Liver (tissue), 8 donors: ENCODE measurements at regions not wholly inside any gene's neighbourhood (a gene's known extent, or its start where the extent isn't known, plus 50 kb on each side); places are given as distances from the start of the nearest gene placed in this dataset.

ENCODE experiments used
- DNase-seq: peaks from one replicate; pipeline ENCODE4 v3.0.0-alpha.2; 2017; ENCODE audit warnings: low spot score
- H3K27ac ChIP-seq, 2 donors: one replicate each; pipeline ENCODE4 v1.7.0; 2013; ENCODE audit warnings: inconsistent platforms in 2 of 2, low read length in 2 of 2, control low read depth in 1 of 2, low read depth in 1 of 2, mild to moderate bottlenecking in 1 of 2
- H3K27me3 ChIP-seq, 4 donors: one replicate each; pipeline versions ENCODE4 v1.6.1 to v1.7.0; 2013; ENCODE audit warnings: low read length in 3 of 4, inconsistent platforms in 1 of 4, mild to moderate bottlenecking in 1 of 4, moderate library complexity in 1 of 4; ENCODE audit not compliant: control insufficient read depth in 4 of 4, insufficient read depth in 4 of 4
- H3K36me3 ChIP-seq, 4 donors: one replicate each; pipeline versions ENCODE4 v1.6.1 to v1.7.0; 2013; ENCODE audit warnings: low read length in 3 of 4, mild to moderate bottlenecking in 3 of 4, low read depth in 1 of 4, moderate library complexity in 1 of 4; ENCODE audit not compliant: control insufficient read depth in 4 of 4, insufficient read depth in 3 of 4
- H3K4me1 ChIP-seq, 4 donors: one replicate each; pipeline versions ENCODE4 v1.6.1 to v1.7.0; 2013; ENCODE audit warnings: low read length in 3 of 4, mild to moderate bottlenecking in 3 of 4, moderate library complexity in 1 of 4; ENCODE audit not compliant: control insufficient read depth in 4 of 4, insufficient read depth in 4 of 4
- H3K4me3 ChIP-seq, 3 donors: one replicate each; pipeline versions ENCODE4 v1.6.1 to v1.7.0; 2013; ENCODE audit warnings: low read length in 3 of 3, control low read depth in 1 of 3, low read depth in 1 of 3, mild to moderate bottlenecking in 1 of 3
- H3K9ac ChIP-seq, 2 donors: one replicate each; pipeline ENCODE4 v1.7.0; 2013; ENCODE audit warnings: low read length in 2 of 2, mild to moderate bottlenecking in 2 of 2, moderate library complexity in 2 of 2, control low read depth in 1 of 2, low read depth in 1 of 2
- H3K9me3 ChIP-seq, 4 donors: one replicate each; pipeline versions ENCODE4 v1.6.1 to v1.7.0; 2013; ENCODE audit warnings: low read length in 3 of 4; ENCODE audit not compliant: control insufficient read depth in 4 of 4
- FOXA1 ChIP-seq: IDR thresholded peaks from 2 replicates; pipeline ENCODE4 v1.6.1; 2016; ENCODE audit warnings: antibody characterized with exemption
- FOXA2 ChIP-seq: IDR thresholded peaks from 2 replicates; pipeline ENCODE4 v1.6.1; 2016; ENCODE audit warnings: antibody characterized with exemption
- GABPA ChIP-seq, 2 donors: IDR thresholded peaks in 1 of 2; conservative IDR thresholded peaks in 1 of 2; 2 replicates each; pipeline ENCODE4 v1.6.1; 2016; ENCODE audit warnings: antibody characterized with exemption in 2 of 2, mild to moderate bottlenecking in 1 of 2, moderate library complexity in 1 of 2
- HNF4A ChIP-seq, 2 donors: conservative IDR thresholded peaks; 2 replicates each; pipeline ENCODE4 v1.6.1; 2016; ENCODE audit warnings: antibody characterized with exemption in 2 of 2, mild to moderate bottlenecking in 2 of 2
- HNF4G ChIP-seq: IDR thresholded peaks from 2 replicates; pipeline ENCODE4 v1.6.1; 2016; ENCODE audit warnings: antibody characterized with exemption
- JUND ChIP-seq, 2 donors: IDR thresholded peaks; 2 replicates each; pipeline ENCODE4 v1.6.1; 2016; ENCODE audit warnings: antibody characterized with exemption in 2 of 2
- NR2F2 ChIP-seq: IDR thresholded peaks from 2 replicates; pipeline ENCODE4 v1.6.1; 2016; ENCODE audit warnings: antibody characterized with exemption
- RAD21 ChIP-seq, 2 donors: IDR thresholded peaks; 2 replicates each; pipeline ENCODE4 v1.6.1; 2016; ENCODE audit warnings: antibody characterized with exemption in 2 of 2, mild to moderate bottlenecking in 2 of 2
- RXRA ChIP-seq, 2 donors: IDR thresholded peaks; 2 replicates each; pipeline ENCODE4 v1.6.1; 2017 to 2018; ENCODE audit warnings: antibody characterized with exemption in 2 of 2, mild to moderate bottlenecking in 1 of 2
- SP1 ChIP-seq: IDR thresholded peaks from 2 replicates; pipeline ENCODE4 v1.6.1; 2018; ENCODE audit warnings: antibody characterized with exemption, mild to moderate bottlenecking
- TAF1 ChIP-seq: conservative IDR thresholded peaks from 2 replicates; pipeline ENCODE4 v1.6.1; 2016; ENCODE audit warnings: antibody characterized with exemption, mild to moderate bottlenecking
- YY1 ChIP-seq: IDR thresholded peaks from 2 replicates; pipeline ENCODE4 v1.6.1; 2016; ENCODE audit warnings: antibody characterized with exemption, mild to moderate bottlenecking
- WGBS: extraction: QIAGEN DNeasy Blood & Tissue Kit; methylation state at CpG from one replicate; pipeline ENCODE4 v1.1.7; 2013; 5-methylcytosine and 5-hydroxymethylcytosine counted together
- TF ChIP-seq, protein P1 (sequence below): IDR thresholded peaks from 2 replicates; pipeline ENCODE4 v1.6.1; 2016; ENCODE audit warnings: antibody characterized with exemption, mild to moderate bottlenecking
- TF ChIP-seq, protein P2 (sequence below): IDR thresholded peaks from 2 replicates; pipeline ENCODE4 v1.6.1; 2016; ENCODE audit warnings: antibody characterized with exemption
- TF ChIP-seq, protein P3 (sequence below): IDR thresholded peaks from 2 replicates; pipeline ENCODE4 v1.6.1; 2016; ENCODE audit warnings: antibody characterized with exemption
- TF ChIP-seq, protein P4 (sequence below): fragments of 150-350 bp; IDR thresholded peaks from 2 replicates; pipeline ENCODE4 v1.5.1; 2017; ENCODE audit warnings: improper control_type of control experiment, low read depth, low read length; ENCODE audit not compliant: missing input control
- TF ChIP-seq, protein P5 (sequence below): IDR thresholded peaks from 2 replicates; pipeline ENCODE4 v1.6.1; 2016; ENCODE audit warnings: antibody characterized with exemption
- donor health status: healthy.
- donor health status: healthy.
- donor health status: healthy.
- donor health status: healthy.
- donor health status: healthy.

DNA sequence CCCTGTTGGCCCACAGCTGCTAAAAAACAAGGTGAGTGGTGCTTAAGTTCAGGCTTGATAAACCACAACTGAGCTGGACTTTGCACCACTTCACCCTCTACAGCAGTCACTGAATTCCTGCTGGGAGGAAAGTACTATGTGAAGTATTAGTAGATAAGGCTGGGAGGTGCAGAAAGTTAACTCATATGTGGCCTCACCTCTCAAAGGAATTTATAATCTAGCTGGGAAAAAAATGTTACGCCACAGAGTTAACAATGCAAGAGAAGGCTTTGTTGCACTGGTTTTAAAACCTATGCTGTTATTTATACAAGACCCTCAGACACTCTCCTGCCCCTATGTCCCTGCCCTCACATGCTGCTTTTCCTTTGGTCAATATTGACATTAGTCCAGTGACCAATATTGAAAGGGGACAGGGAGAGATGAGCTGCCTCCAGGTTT lies 60.9 kb downstream of the LIG4 start:
- WGBS, result 43% methylated on average over 1 of the region's 1 CpG
- Histone ChIP-seq H3K27me3 (peaks cover 0 to 5% (median 0%) of the 10 kb centered on the region in 4 donors), H3K27ac (peak overlapping the region in 1 of 2 donors; percentile 3), H3K9ac (peak overlapping the region in 1 of 2 donors; percentile 20), H3K36me3 (no peaks in the 10 kb centered on the region), H3K4me1 (peaks cover 3 to 14% (median 12%) of the 10 kb centered on the region in 4 donors), H3K4me3 (no peak overlapping the region), H3K9me3 (peaks cover 0 to 10% (median 2%) of the 10 kb centered on the region in 4 donors)
- TF ChIP-seq HNF4G (peak; percentile 93), SP1 (peak; percentile 97), FOXA1 (peak; percentile 70), JUND (IDR thresholded peaks at IDR 0.05) (peak in 1 of 2 donors; percentile 48), TAF1 (no peak), YY1 (peak; percentile 27), RXRA (IDR thresholded peaks at IDR 0.05) (peak; percentile 38 to 69), HNF4A (conservative IDR thresholded peaks at IDR 0.05) (peak; percentile 95 to 96), RAD21 (IDR thresholded peaks at IDR 0.05) (peak; percentile 31 to 50), NR2F2 (no peak), FOXA2 (peak; percentile 40)
- TF ChIP-seq, protein P1, sequence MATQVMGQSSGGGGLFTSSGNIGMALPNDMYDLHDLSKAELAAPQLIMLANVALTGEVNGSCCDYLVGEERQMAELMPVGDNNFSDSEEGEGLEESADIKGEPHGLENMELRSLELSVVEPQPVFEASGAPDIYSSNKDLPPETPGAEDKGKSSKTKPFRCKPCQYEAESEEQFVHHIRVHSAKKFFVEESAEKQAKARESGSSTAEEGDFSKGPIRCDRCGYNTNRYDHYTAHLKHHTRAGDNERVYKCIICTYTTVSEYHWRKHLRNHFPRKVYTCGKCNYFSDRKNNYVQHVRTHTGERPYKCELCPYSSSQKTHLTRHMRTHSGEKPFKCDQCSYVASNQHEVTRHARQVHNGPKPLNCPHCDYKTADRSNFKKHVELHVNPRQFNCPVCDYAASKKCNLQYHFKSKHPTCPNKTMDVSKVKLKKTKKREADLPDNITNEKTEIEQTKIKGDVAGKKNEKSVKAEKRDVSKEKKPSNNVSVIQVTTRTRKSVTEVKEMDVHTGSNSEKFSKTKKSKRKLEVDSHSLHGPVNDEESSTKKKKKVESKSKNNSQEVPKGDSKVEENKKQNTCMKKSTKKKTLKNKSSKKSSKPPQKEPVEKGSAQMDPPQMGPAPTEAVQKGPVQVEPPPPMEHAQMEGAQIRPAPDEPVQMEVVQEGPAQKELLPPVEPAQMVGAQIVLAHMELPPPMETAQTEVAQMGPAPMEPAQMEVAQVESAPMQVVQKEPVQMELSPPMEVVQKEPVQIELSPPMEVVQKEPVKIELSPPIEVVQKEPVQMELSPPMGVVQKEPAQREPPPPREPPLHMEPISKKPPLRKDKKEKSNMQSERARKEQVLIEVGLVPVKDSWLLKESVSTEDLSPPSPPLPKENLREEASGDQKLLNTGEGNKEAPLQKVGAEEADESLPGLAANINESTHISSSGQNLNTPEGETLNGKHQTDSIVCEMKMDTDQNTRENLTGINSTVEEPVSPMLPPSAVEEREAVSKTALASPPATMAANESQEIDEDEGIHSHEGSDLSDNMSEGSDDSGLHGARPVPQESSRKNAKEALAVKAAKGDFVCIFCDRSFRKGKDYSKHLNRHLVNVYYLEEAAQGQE, result peak; percentile 44
- TF ChIP-seq, protein P2, sequence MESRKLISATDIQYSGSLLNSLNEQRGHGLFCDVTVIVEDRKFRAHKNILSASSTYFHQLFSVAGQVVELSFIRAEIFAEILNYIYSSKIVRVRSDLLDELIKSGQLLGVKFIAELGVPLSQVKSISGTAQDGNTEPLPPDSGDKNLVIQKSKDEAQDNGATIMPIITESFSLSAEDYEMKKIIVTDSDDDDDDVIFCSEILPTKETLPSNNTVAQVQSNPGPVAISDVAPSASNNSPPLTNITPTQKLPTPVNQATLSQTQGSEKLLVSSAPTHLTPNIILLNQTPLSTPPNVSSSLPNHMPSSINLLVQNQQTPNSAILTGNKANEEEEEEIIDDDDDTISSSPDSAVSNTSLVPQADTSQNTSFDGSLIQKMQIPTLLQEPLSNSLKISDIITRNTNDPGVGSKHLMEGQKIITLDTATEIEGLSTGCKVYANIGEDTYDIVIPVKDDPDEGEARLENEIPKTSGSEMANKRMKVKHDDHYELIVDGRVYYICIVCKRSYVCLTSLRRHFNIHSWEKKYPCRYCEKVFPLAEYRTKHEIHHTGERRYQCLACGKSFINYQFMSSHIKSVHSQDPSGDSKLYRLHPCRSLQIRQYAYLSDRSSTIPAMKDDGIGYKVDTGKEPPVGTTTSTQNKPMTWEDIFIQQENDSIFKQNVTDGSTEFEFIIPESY, result peak; percentile 24
- TF ChIP-seq, protein P3, sequence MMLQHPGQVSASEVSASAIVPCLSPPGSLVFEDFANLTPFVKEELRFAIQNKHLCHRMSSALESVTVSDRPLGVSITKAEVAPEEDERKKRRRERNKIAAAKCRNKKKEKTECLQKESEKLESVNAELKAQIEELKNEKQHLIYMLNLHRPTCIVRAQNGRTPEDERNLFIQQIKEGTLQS, result no peak
- TF ChIP-seq, protein P4, sequence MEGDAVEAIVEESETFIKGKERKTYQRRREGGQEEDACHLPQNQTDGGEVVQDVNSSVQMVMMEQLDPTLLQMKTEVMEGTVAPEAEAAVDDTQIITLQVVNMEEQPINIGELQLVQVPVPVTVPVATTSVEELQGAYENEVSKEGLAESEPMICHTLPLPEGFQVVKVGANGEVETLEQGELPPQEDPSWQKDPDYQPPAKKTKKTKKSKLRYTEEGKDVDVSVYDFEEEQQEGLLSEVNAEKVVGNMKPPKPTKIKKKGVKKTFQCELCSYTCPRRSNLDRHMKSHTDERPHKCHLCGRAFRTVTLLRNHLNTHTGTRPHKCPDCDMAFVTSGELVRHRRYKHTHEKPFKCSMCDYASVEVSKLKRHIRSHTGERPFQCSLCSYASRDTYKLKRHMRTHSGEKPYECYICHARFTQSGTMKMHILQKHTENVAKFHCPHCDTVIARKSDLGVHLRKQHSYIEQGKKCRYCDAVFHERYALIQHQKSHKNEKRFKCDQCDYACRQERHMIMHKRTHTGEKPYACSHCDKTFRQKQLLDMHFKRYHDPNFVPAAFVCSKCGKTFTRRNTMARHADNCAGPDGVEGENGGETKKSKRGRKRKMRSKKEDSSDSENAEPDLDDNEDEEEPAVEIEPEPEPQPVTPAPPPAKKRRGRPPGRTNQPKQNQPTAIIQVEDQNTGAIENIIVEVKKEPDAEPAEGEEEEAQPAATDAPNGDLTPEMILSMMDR, result no peak
- TF ChIP-seq, protein P5, sequence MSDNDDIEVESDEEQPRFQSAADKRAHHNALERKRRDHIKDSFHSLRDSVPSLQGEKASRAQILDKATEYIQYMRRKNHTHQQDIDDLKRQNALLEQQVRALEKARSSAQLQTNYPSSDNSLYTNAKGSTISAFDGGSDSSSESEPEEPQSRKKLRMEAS, result peak; percentile 38
- no peak for DNase-seq

DNA sequence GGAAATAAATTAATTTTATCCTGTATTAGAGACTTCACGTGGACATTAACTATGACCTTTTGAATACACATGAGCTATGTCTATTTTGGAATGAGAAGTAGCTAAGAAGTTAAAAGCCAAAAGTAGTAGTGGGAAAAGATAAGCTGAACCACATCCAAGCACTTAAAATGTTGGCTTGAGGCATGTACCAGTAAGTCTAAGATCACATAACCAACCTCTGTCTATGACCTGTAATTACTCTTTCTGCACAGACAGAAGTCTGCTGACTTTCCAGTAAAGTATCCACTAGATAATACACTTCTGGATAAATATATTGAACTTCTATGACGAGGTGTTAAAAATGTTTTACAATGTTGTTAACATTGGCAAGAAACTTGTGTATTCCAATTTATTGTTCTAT lies 68.7 kb downstream of the LIG4 start:
- H3K9ac ChIP-seq, result no peak overlapping the region
- DNase-seq, result no peak
- H3K9me3 ChIP-seq, result no peaks in the 10 kb centered on the region
- no peak overlapping the region for H3K27ac ChIP-seq
- H3K36me3 ChIP-seq, result no peaks in the 10 kb centered on the region
- no peaks in the 10 kb centered on the region for H3K4me1 ChIP-seq
- no peak overlapping the region for H3K4me3 ChIP-seq
- WGBS, result 72% methylated on average over 2 of the region's 2 CpGs
- H3K27me3 ChIP-seq, result peaks cover 0 to 5% (median 0%) of the 10 kb centered on the region in 4 donors
- TF ChIP-seq HNF4A (conservative IDR thresholded peaks at IDR 0.05), result no peak
- TF ChIP-seq, protein P1, result no peak
- no peak for TF ChIP-seq NR2F2
- TF ChIP-seq RXRA (IDR thresholded peaks at IDR 0.05), result no peak
- TF ChIP-seq, protein P4, result no peak
- TF ChIP-seq, protein P3, result no peak
- TF ChIP-seq YY1, result no peak
- TF ChIP-seq FOXA1, result no peak
- TF ChIP-seq RAD21 (IDR thresholded peaks at IDR 0.05), result no peak
- TF ChIP-seq FOXA2, result no peak
- TF ChIP-seq GABPA (IDR thresholded peaks at IDR 0.05 in 1 of 2, conservative IDR thresholded peaks at IDR 0.05 in 1 of 2), result no peak
